OCI-LY3 (cell line): ENCODE measurements at regions not wholly inside any gene's neighbourhood (a gene's known extent, or its start where the extent isn't known, plus 50 kb on each side); places are given as distances from the start of the nearest gene placed in this dataset.

Experiments used
- H2AFZ ChIP-seq: fragments of 200-600, 300-600 bp; shearing (Covaris generic); 2 replicates; pipeline ENCODE4 v1.6.0; 2014; ENCODE audit warnings: antibody characterized with exemption, low read depth, low read length
- H3K27ac ChIP-seq: fragments of 200-600, 300-600 bp; sonication (generic); 2 replicates; pipeline ENCODE4 v1.5.1; 2014; ENCODE audit warnings: mild to moderate bottlenecking, low read length, moderate library complexity, mixed read lengths
- H3K27me3 ChIP-seq: fragments of 200-600, 300-600 bp; sonication (generic); 2 replicates; pipeline ENCODE4 v1.6.1; 2014; ENCODE audit warnings: low read depth, low read length, mixed read lengths
- H3K36me3 ChIP-seq: fragments of 200-600, 300-600 bp; sonication (generic); replicated peaks from 2 replicates; pipeline ENCODE3; 2014; ENCODE audit warnings: low read depth, low read length, mixed read lengths
- H3K4me1 ChIP-seq: fragments of 300-600, 200-600 bp; sonication (generic); 2 replicates; pipeline ENCODE4 v1.6.1; 2014; ENCODE audit warnings: low read length, mixed read lengths
- H3K4me2 ChIP-seq: fragments of 200-600, 300-600 bp; sonication (generic); 2 replicates; pipeline ENCODE4 v1.6.1; 2014; ENCODE audit warnings: low read length, mixed read lengths
- H3K4me3 ChIP-seq: fragments of 300-600, 200-600 bp; sonication (generic); 2 replicates; pipeline ENCODE4 v1.5.1; 2014; ENCODE audit warnings: antibody characterized with exemption, mild to moderate bottlenecking, low read length, moderate library complexity
- H3K79me2 ChIP-seq: fragments of 300-600, 200-600 bp; shearing (Covaris generic); 2 replicates; pipeline ENCODE4 v1.6.1; 2014; ENCODE audit warnings: mild to moderate bottlenecking, low read length, mixed read lengths
- H3K9ac ChIP-seq: fragments of 300-600, 200-600 bp; shearing (Covaris generic); 2 replicates; pipeline ENCODE4 v1.6.0; 2014; ENCODE audit warnings: mild to moderate bottlenecking, low read length, moderate library complexity
- H3K9me3 ChIP-seq: fragments of 200-600, 300-600 bp; shearing (Covaris generic); 2 replicates; pipeline ENCODE4 v1.6.1; 2014; ENCODE audit warnings: low read length, mixed read lengths; ENCODE audit not compliant: insufficient read depth
- H4K20me1 ChIP-seq: fragments of 200-600, 300-600 bp; sonication (generic); 2 replicates; pipeline ENCODE4 v1.6.1; 2016; ENCODE audit warnings: low read length, mixed read lengths; ENCODE audit not compliant: insufficient read depth
- EZH2phosphoT487 ChIP-seq: fragments of 200-600 bp; shearing (Covaris generic); IDR thresholded peaks from 2 replicates; pipeline ENCODE4 v1.6.1; 2018; ENCODE audit warnings: antibody characterized with exemption, mixed run types, low read depth
- TF ChIP-seq, protein P1 (sequence below): fragments of 200-600, 300-600 bp; sonication (generic); IDR thresholded peaks from 2 replicates; pipeline ENCODE4 v1.5.1; 2014; ENCODE audit warnings: antibody characterized with exemption, low read length, low read depth

DNA sequence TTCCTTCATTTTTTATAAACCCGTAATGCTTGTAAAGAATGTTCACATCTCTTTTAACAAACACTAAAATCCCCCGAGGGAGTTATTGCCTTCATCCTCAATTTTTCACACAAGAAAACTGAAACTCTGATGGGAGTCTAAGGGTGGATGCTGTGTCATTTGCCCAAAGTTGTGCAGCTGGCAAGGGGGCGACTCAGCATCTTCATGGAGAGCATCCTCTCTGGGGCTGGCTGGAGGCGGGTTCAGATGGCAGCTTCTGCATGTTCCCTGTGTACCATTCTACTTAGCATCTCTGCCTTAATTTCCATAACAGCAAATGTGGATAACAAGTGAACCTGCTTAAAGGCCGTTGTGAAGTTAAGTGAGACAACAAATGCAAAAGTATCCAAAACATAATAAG lies 256.4 kb downstream of the IRS2 start:
- Histone ChIP-seq H4K20me1 (no peaks in the 10 kb centered on the region), H3K27ac (no peak overlapping the region), H3K4me2 (no peak overlapping the region), H3K79me2 (no peaks in the 10 kb centered on the region), H3K36me3 (no peaks in the 10 kb centered on the region), H3K9ac (no peak overlapping the region), H3K9me3 (no peaks in the 10 kb centered on the region; the same call in 1 of the 2 replicates), H2AFZ (no peak overlapping the region), H3K27me3 (no peaks in the 10 kb centered on the region), H3K4me3 (no peak overlapping the region), H3K4me1 (no peaks in the 10 kb centered on the region)
- no peak for TF ChIP-seq EZH2phosphoT487
- TF ChIP-seq, protein P1, sequence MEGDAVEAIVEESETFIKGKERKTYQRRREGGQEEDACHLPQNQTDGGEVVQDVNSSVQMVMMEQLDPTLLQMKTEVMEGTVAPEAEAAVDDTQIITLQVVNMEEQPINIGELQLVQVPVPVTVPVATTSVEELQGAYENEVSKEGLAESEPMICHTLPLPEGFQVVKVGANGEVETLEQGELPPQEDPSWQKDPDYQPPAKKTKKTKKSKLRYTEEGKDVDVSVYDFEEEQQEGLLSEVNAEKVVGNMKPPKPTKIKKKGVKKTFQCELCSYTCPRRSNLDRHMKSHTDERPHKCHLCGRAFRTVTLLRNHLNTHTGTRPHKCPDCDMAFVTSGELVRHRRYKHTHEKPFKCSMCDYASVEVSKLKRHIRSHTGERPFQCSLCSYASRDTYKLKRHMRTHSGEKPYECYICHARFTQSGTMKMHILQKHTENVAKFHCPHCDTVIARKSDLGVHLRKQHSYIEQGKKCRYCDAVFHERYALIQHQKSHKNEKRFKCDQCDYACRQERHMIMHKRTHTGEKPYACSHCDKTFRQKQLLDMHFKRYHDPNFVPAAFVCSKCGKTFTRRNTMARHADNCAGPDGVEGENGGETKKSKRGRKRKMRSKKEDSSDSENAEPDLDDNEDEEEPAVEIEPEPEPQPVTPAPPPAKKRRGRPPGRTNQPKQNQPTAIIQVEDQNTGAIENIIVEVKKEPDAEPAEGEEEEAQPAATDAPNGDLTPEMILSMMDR: no peak

DNA sequence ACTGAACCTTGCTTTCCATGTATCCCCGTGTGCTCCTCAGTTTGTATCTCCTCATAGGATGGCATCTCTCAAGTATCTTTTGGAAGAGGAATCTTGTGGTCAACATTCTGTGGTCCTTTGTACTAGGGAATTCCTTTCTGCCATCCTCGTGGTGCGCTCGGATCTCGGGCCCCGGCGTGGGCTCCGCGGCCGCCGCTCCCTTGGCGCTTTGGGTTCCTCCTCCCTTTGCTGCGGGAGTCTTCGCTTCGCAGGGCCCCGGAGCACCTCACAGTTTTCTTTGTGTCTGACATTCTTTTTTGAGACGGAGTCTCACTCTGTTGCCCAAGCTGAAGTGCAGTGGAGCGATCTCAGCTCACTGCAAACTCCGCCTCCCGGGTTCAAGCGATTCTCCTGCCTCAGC lies 264.7 kb downstream of the IRS2 start:
- no peak overlapping the region for H2AFZ ChIP-seq
- no peak overlapping the region for H3K4me3 ChIP-seq
- no peak for TF ChIP-seq EZH2phosphoT487
- TF ChIP-seq, protein P1: no peak
- H3K4me2 ChIP-seq: no peak overlapping the region
- no peaks in the 10 kb centered on the region for H3K27me3 ChIP-seq
- no peak overlapping the region for H3K27ac ChIP-seq
- no peaks in the 10 kb centered on the region for H4K20me1 ChIP-seq
- no peaks in the 10 kb centered on the region for H3K36me3 ChIP-seq
- H3K9ac ChIP-seq: no peak overlapping the region
- no peaks in the 10 kb centered on the region for H3K79me2 ChIP-seq
- H3K4me1 ChIP-seq: no peaks in the 10 kb centered on the region
- no peaks in the 10 kb centered on the region for H3K9me3 ChIP-seq

DNA sequence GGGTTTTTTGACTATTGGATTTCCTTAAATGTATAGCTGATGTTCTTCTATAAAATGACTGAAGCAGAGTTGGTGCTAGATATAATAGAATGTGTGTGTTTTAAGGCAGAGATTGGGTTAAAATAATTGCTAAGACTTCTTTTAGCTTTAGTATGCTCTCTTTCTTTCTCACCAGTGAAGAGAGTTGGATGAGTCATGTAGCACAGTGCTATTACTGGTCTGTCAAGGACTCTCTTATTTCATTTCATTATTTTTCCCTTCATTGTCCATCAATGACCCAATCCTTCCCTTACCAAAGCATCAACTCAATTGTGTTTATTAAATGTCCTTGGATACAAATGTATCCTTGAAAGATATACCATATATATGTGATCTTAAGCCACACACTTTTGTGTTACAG lies 268.9 kb downstream of the IRS2 start:
- Histone ChIP-seq H3K27ac (no peak overlapping the region), H3K4me2 (no peak overlapping the region), H3K27me3 (no peaks in the 10 kb centered on the region), H2AFZ (no peak overlapping the region), H3K79me2 (no peaks in the 10 kb centered on the region), H3K9ac (no peak overlapping the region), H4K20me1 (no peaks in the 10 kb centered on the region), H3K36me3 (no peaks in the 10 kb centered on the region), H3K4me1 (no peaks in the 10 kb centered on the region), H3K9me3 (no peaks in the 10 kb centered on the region), H3K4me3 (no peak overlapping the region)
- TF ChIP-seq, protein P1: no peak
- no peak for TF ChIP-seq EZH2phosphoT487

DNA sequence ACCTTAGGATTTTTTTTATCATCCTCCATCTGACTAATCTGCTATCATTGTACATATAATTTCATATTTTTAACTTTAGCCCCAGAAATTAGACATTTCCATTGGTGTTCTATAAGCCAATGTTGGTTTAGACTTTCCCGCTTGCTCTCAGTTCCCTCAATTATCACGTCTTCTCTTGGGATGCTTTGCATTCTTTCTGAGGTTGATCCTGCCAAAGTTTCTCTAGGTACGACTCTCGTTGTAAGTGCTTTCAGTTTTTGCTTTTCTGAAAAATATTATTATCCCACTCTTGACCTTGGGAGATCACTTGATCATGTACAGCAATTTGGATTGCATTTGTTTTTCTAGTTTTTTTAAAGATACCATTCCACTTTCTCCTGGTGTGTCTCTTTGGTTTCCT lies 270.2 kb downstream of the IRS2 start:
- Histone ChIP-seq H3K36me3 (no peaks in the 10 kb centered on the region), H4K20me1 (no peaks in the 10 kb centered on the region), H3K4me2 (no peak overlapping the region), H3K79me2 (no peaks in the 10 kb centered on the region), H3K4me1 (no peaks in the 10 kb centered on the region), H3K4me3 (no peak overlapping the region), H3K27ac (no peak overlapping the region), H2AFZ (no peak overlapping the region), H3K9me3 (no peaks in the 10 kb centered on the region), H3K9ac (no peak overlapping the region), H3K27me3 (no peaks in the 10 kb centered on the region)
- TF ChIP-seq EZH2phosphoT487: no peak
- TF ChIP-seq, protein P1: no peak
